MCF 10A (cell line): ENCODE measurements at regions not wholly inside any gene's neighbourhood (a gene's known extent, or its start where the extent isn't known, plus 50 kb on each side); places are given as distances from the start of the nearest gene placed in this dataset.

Experiments
- BruUV-seq: library from RNA; stranded (reverse); fragments of 400-500 nt; replicated peaks from 2 replicates; lab custom pipeline; 2021; lab: Mats Ljungman, UMichigan
- CTCF ChIA-PET: fragments of 300-600 bp; sonication (Branson Sonifier 250); formaldehyde crosslinking; extraction: SDS; loops from one replicate; lab custom pipeline; 2021; ENCODE audit warnings: antibody characterized with exemption, inconsistent platforms; lab: Yijun Ruan, JAX
- POLR2A ChIA-PET: fragments of 300-600, 350-650 bp; sonication (Branson Sonifier 250); formaldehyde crosslinking; extraction: SDS; loops from one replicate; lab custom pipeline; 2020; ENCODE audit warnings: antibody characterized with exemption, inconsistent platforms; lab: Yijun Ruan, JAX
- DNase-seq: peaks from one replicate; pipeline ENCODE4 v3.0.0-alpha.2; 2018; ENCODE audit not compliant: unreplicated experiment
- H3K27ac Mint-ChIP-seq: one replicate; pipeline ENCODE4 v1.8.0; 2022; ENCODE audit warnings: mild to moderate bottlenecking, low read depth, mixed read lengths; ENCODE audit not compliant: unreplicated experiment
- H3K27me3 Mint-ChIP-seq: one replicate; pipeline ENCODE4 v1.8.0; 2022; ENCODE audit warnings: mixed read lengths; ENCODE audit not compliant: insufficient read depth, unreplicated experiment
- H3K36me3 Mint-ChIP-seq: one replicate; pipeline ENCODE4 v1.8.0; 2022; ENCODE audit warnings: mild to moderate bottlenecking, moderate library complexity, mixed read lengths; ENCODE audit not compliant: insufficient read depth, unreplicated experiment
- H3K4me1 Mint-ChIP-seq: one replicate; pipeline ENCODE4 v1.8.0; 2022; ENCODE audit warnings: mixed read lengths; ENCODE audit not compliant: insufficient read depth, unreplicated experiment
- H3K4me3 Mint-ChIP-seq: one replicate; pipeline ENCODE4 v1.8.0; 2022; ENCODE audit warnings: mild to moderate bottlenecking, moderate library complexity, mixed read lengths; ENCODE audit not compliant: unreplicated experiment
- H3K9me3 Mint-ChIP-seq: one replicate; pipeline ENCODE4 v1.8.0; 2022; ENCODE audit warnings: mixed read lengths; ENCODE audit not compliant: unreplicated experiment
- intact Hi-C: fragments of 100-400 bp; cut with micrococcal nuclease; formaldehyde crosslinking; loops from 2 replicates; pipeline ENCODE4 v1.14.1; 2022
- TF ChIP-seq, protein P1 (sequence below): fragments of 200-600 bp; IDR thresholded peaks from one replicate; pipeline ENCODE4 v1.8.0; 2022; ENCODE audit warnings: antibody characterized with exemption, mild to moderate bottlenecking; ENCODE audit not compliant: unreplicated experiment

DNA sequence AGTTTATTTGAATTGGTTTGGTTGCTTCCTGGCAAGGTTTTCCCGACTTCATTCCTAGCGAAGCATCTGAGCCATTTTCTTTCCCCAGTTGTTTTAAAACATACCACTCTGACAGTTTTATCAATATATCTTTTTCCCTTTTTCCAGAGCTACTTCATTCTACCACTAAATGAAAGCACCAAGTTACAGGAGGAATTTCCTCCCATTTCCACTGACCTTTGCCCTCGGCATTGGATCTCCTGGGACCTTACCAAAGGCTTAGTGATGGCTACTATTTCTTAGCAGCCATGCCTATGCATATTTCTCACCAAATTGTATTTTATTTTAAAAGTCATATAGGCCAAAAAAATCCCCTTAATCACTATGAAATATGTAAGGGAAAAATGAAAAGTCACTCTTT lies 150.5 kb downstream of the ZNF330 start:
- ChIA-PET CTCF (interaction anchor here (0.6 to 0.7 kb wide), 2 partner anchors 58 to 314 kb away, joined by 3 to 4 read pairs; no protein-coding TSS in a partner anchor), POLR2A (no interaction called here)
- no TSS peak for BruUV-seq
- TF ChIP-seq, protein P1, sequence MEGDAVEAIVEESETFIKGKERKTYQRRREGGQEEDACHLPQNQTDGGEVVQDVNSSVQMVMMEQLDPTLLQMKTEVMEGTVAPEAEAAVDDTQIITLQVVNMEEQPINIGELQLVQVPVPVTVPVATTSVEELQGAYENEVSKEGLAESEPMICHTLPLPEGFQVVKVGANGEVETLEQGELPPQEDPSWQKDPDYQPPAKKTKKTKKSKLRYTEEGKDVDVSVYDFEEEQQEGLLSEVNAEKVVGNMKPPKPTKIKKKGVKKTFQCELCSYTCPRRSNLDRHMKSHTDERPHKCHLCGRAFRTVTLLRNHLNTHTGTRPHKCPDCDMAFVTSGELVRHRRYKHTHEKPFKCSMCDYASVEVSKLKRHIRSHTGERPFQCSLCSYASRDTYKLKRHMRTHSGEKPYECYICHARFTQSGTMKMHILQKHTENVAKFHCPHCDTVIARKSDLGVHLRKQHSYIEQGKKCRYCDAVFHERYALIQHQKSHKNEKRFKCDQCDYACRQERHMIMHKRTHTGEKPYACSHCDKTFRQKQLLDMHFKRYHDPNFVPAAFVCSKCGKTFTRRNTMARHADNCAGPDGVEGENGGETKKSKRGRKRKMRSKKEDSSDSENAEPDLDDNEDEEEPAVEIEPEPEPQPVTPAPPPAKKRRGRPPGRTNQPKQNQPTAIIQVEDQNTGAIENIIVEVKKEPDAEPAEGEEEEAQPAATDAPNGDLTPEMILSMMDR = no peak
- Mint-ChIP-seq H3K36me3 (peaks cover 6% of the 10 kb centered on the region), H3K9me3 (no peaks in the 10 kb centered on the region), H3K4me1 (peaks cover 6% of the 10 kb centered on the region), H3K27me3 (no peaks in the 10 kb centered on the region), H3K27ac (no peak overlapping the region), H3K4me3 (no peak overlapping the region)
- intact Hi-C loops = no loop called here
- DNase-seq = no peak

DNA sequence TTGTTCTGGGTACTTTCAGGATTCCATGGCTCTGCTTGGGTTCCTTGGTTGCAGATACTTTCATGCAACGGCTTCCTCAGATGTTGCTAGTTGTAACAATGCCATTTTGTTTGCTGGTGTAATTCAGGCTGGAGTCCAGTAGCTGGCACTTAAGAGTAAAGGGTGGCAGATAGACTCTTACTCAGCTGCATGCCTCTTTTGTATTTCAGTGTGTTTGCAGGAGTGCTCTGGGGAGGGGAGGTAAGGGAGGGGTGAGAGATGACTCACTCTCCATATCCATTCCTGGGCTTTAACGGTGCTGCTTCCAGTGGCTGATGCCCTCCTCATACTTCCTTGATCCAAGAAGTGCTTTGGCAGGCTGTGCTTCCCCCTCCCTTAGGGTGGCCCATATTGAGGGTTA lies 155.2 kb downstream of the ZNF330 start:
- H3K27ac Mint-ChIP-seq = peak overlapping the region; percentile 49
- H3K4me3 Mint-ChIP-seq = no peak overlapping the region
- BruUV-seq = no TSS peak
- H3K4me1 Mint-ChIP-seq = peaks cover 6% of the 10 kb centered on the region
- POLR2A ChIA-PET = interaction anchor here (1.2 to 1.3 kb wide), 2 partner anchors 466 to 716 kb away, joined by 3 read pairs; no protein-coding TSS in a partner anchor
- peaks cover 6% of the 10 kb centered on the region for H3K36me3 Mint-ChIP-seq
- CTCF ChIA-PET = interaction anchor here (0.6 to 2.0 kb wide), 13 partner anchors 31 to 1801 kb away, joined by 3 to 10 read pairs (median 3); no protein-coding TSS in a partner anchor
- TF ChIP-seq, protein P1 = peak; percentile 80
- no peaks in the 10 kb centered on the region for H3K27me3 Mint-ChIP-seq
- DNase-seq = peak; percentile 92
- H3K9me3 Mint-ChIP-seq = peaks cover 8% of the 10 kb centered on the region
- intact Hi-C loops = loop anchor here (1.0 to 5.0 kb wide), 2 partner anchors 281 to 335 kb away; no protein-coding TSS in a partner anchor

DNA sequence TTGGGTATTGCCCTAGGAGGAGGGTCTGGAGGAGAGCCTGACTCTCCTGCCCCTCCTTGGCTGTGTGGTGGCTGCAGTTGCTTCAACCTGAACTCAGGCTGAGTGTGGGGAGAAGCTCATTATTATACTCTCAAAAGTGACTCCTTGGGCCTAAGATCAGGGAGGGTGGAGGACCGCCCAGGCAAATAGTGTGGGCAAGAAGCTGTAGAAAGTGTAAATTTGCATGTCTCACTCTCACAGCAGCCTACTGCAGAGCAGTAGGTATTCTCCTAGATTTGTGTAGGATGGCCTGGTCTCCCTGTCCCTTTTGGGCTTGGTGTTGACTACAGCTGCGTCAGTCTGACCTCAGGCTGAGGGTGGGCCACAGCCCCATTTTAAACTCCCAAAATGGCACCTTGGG lies 156.1 kb downstream of the ZNF330 start:
- intact Hi-C loops = loop anchor here (1.0 to 5.0 kb wide), 2 partner anchors 281 to 335 kb away; no protein-coding TSS in a partner anchor
- peaks cover 6% of the 10 kb centered on the region for H3K4me1 Mint-ChIP-seq
- H3K9me3 Mint-ChIP-seq = peaks cover 8% of the 10 kb centered on the region
- peaks cover 3% of the 10 kb centered on the region for H3K36me3 Mint-ChIP-seq
- H3K27me3 Mint-ChIP-seq = no peaks in the 10 kb centered on the region
- DNase-seq = no peak
- TF ChIP-seq, protein P1 = no peak
- H3K4me3 Mint-ChIP-seq = no peak overlapping the region
- POLR2A ChIA-PET = interaction anchor here (0.6 to 1.2 kb wide), 2 partner anchors 18 to 715 kb away, joined by 3 read pairs; no protein-coding TSS in a partner anchor
- CTCF ChIA-PET = interaction anchor here (0.5 to 2.0 kb wide), 11 partner anchors 18 to 415 kb away, joined by 3 to 10 read pairs (median 4); no protein-coding TSS in a partner anchor
- no peak overlapping the region for H3K27ac Mint-ChIP-seq
- no TSS peak for BruUV-seq

DNA sequence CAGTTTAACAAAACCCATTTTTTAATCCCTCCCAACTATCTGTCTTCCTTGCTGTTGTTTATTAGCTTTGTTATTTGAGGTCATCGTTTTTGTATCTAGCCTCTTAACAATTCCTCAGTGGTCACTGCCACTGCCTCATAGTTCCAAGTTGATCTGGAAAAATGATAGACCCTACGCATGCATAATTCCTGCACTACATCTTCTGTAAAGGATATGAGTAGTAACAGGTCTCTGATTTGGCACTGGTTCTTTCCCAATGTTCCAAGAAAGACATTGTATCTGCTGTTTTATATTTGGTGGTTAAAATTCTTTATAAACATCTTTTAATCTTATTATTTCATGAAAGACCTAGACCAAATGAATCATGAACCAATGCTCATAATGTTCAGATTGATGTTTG lies 166.6 kb downstream of the ZNF330 start:
- intact Hi-C loops = no loop called here
- Mint-ChIP-seq H3K4me3 (no peak overlapping the region), H3K9me3 (no peaks in the 10 kb centered on the region), H3K27me3 (no peaks in the 10 kb centered on the region), H3K27ac (no peak overlapping the region), H3K4me1 (peaks cover 31% of the 10 kb centered on the region), H3K36me3 (peaks cover 6% of the 10 kb centered on the region)
- ChIA-PET CTCF (no interaction called here), POLR2A (interaction anchor here (0.7 kb wide), 1 partner anchor 688 kb away, joined by 3 read pairs; no protein-coding TSS in a partner anchor)
- TF ChIP-seq, protein P1 = no peak
- no peak for DNase-seq
- BruUV-seq = no TSS peak
